Tibial nerve (tissue), 4 donors: ENCODE measurements at regions not wholly inside any gene's neighbourhood (a gene's known extent, or its start where the extent isn't known, plus 50 kb on each side); places are given as distances from the start of the nearest gene placed in this dataset.

ENCODE experiments used
- DNase-seq, 2 donors: peaks; one replicate each; pipeline ENCODE4 v3.0.0-alpha.2; 2019; ENCODE audit warnings: low spot score in 2 of 2
- H3K27ac ChIP-seq, 4 donors: fragments of 200-600 bp; sonication (generic) in 3 of 4; one replicate each; pipeline ENCODE4 v1.5.1; 2017 to 2019; ENCODE audit warnings: mild to moderate bottlenecking in 1 of 4
- H3K27me3 ChIP-seq, 2 donors: fragments of 200-600 bp; sonication (generic) in 1 of 2; one replicate each; pipeline versions ENCODE4 v1.5.1 to v1.6.0; 2017 to 2019
- H3K36me3 ChIP-seq, 3 donors: fragments of 200-600 bp; sonication (generic); one replicate each; pipeline ENCODE4 v1.5.1; 2018 to 2019
- H3K4me1 ChIP-seq, 4 donors: fragments of 200-600 bp; sonication (generic) in 3 of 4; one replicate each; pipeline ENCODE4 v1.5.1; 2017 to 2019
- H3K4me3 ChIP-seq, 4 donors: fragments of 200-600 bp; sonication (generic) in 3 of 4; one replicate each; pipeline ENCODE4 v1.5.1; 2017 to 2019; ENCODE audit warnings: mild to moderate bottlenecking in 1 of 4, moderate library complexity in 1 of 4
- H3K9me3 ChIP-seq, 4 donors: fragments of 200-600 bp; sonication (generic) in 3 of 4; one replicate each; pipeline ENCODE4 v1.5.1; 2017 to 2019
- CTCF ChIP-seq, 5 experiments: fragments of 200-600 bp in 3 of 5; fragments of 450-650 bp in 2 of 5; sonication (generic) in 3 of 5; IDR thresholded peaks; one replicate each; pipeline ENCODE4 v1.5.1; 2016 to 2019; ENCODE audit warnings: antibody characterized with exemption in 5 of 5, mild to moderate bottlenecking in 3 of 5, moderate library complexity in 2 of 5
- EP300 ChIP-seq, 2 donors: sonication (generic); formaldehyde crosslinking; IDR thresholded peaks; one replicate each; pipeline ENCODE4 v1.6.1; 2017; ENCODE audit warnings: antibody characterized with exemption in 2 of 2, mild to moderate bottlenecking in 1 of 2
- POLR2A ChIP-seq, 2 donors: fragments of 450-650 bp; IDR thresholded peaks; one replicate each; pipeline ENCODE4 v1.6.1; 2017; ENCODE audit warnings: antibody characterized with exemption in 2 of 2, mild to moderate bottlenecking in 2 of 2, moderate library complexity in 2 of 2
- WGBS, 2 donors: methylation state at CpG; one replicate each; pipeline ENCODE4 v1.1.5; 2018; 5-methylcytosine and 5-hydroxymethylcytosine counted together

DNA sequence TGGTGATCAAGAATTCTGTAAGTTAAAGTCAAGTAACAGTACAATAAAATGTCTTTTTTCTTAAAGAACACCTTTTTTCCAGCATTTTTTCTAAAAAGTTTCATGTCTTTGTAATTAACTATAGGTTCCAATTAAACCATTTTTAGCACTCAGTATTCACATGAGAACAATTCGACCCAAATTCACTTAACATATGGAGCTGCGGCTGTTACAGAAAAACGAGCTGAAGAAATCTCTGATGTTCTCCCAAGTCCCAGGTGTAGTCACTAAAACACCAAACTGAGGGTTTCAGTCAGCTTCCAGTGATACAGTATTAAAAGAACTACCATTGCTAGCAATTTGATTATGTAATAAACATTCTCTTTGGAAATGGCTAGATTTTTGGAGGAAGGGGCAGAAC, 117.6 kb downstream of the TNFSF13B start:
- no peak for TF ChIP-seq POLR2A (IDR thresholded peaks at IDR 0.05)
- no peak for TF ChIP-seq CTCF (IDR thresholded peaks at IDR 0.05)
- no peaks in the 10 kb centered on the region for H3K4me1 ChIP-seq
- no peaks in the 10 kb centered on the region for H3K9me3 ChIP-seq
- WGBS, 2 donors, result 82 to 87% methylated on average over 3 of the region's 3 CpGs
- no peaks in the 10 kb centered on the region for H3K27me3 ChIP-seq
- no peak overlapping the region for H3K4me3 ChIP-seq
- no peaks in the 10 kb centered on the region for H3K36me3 ChIP-seq
- DNase-seq, result no peak
- no peak overlapping the region for H3K27ac ChIP-seq

DNA sequence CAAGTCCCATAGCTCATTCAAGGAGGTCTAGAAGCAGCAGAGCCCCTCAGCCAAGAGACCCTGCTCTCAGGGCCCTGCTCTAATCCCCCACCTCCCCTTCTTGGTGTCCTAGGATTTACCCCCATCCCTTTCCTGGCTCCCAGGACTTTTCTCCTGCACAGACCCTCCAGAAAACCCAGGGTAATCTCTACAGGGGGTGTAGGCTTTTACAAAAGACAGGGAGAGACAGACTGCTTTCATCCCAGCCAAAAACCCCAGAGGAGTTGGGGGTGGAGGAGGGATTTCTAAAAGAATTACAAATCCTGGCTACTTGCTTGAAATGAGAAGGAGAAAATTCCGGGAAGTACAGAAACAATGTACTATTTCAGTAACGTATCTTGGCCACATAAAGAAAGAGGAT, 133.3 kb downstream of the TNFSF13B start:
- TF ChIP-seq POLR2A (IDR thresholded peaks at IDR 0.05) (no peak), CTCF (IDR thresholded peaks at IDR 0.05) (no peak), EP300 (IDR thresholded peaks at IDR 0.05) (no peak)
- no peak for DNase-seq
- Histone ChIP-seq H3K4me3 (no peak overlapping the region), H3K36me3 (no peaks in the 10 kb centered on the region), H3K9me3 (no peaks in the 10 kb centered on the region), H3K27me3 (no peaks in the 10 kb centered on the region), H3K4me1 (no peaks in the 10 kb centered on the region), H3K27ac (no peak overlapping the region)
- 12 to 13% methylated on average over 2 of the region's 2 CpGs for WGBS, 2 donors

DNA sequence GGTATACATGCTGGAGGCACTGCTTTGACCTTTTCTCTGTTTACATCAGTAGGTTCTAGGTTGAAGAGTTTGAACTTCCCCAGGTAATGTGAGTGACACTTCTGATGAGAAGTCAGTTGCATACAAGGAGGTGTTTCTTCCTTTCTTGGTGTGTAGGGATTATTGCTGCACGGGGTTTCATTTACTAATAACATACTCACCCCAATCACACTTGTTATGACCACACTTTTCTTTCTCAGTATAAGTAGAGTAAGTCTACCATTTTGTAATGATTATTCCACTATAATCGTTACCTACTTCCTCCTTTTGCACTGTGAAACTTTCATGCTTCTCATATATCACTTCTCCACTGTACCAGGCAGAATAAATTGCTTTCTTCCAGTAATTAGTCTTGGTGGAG, 138.0 kb downstream of the TNFSF13B start:
- TF ChIP-seq POLR2A (IDR thresholded peaks at IDR 0.05), result no peak
- TF ChIP-seq CTCF (IDR thresholded peaks at IDR 0.05), result no peak
- no peak for TF ChIP-seq EP300 (IDR thresholded peaks at IDR 0.05)
- Histone ChIP-seq H3K4me1 (no peaks in the 10 kb centered on the region), H3K36me3 (no peaks in the 10 kb centered on the region), H3K4me3 (no peak overlapping the region), H3K27me3 (peaks cover 0 to 3% of the 10 kb centered on the region in 2 donors), H3K27ac (no peak overlapping the region), H3K9me3 (no peaks in the 10 kb centered on the region)
- 63 to 74% methylated on average over 2 of the region's 2 CpGs for WGBS, 2 donors
- no peak for DNase-seq

GRCh38 chr13:108408672-108409071, 139.2 kb downstream of the TNFSF13B start:
- TF ChIP-seq CTCF (IDR thresholded peaks at IDR 0.05) (no peak), EP300 (IDR thresholded peaks at IDR 0.05) (no peak), POLR2A (IDR thresholded peaks at IDR 0.05) (no peak)
- no peak for DNase-seq
- Histone ChIP-seq H3K36me3 (no peaks in the 10 kb centered on the region), H3K9me3 (no peaks in the 10 kb centered on the region), H3K27ac (no peak overlapping the region), H3K4me3 (no peak overlapping the region), H3K4me1 (no peaks in the 10 kb centered on the region), H3K27me3 (peaks cover 0 to 3% of the 10 kb centered on the region in 2 donors)
- WGBS, 2 donors, result 7 to 17% methylated on average over 2 of the region's 2 CpGs

- no peak for DNase-seq
- Histone ChIP-seq H3K4me3 (no peak overlapping the region), H3K9me3 (no peaks in the 10 kb centered on the region), H3K36me3 (no peaks in the 10 kb centered on the region), H3K4me1 (no peaks in the 10 kb centered on the region), H3K27ac (no peak overlapping the region), H3K27me3 (peaks cover 0 to 3% of the 10 kb centered on the region in 2 donors)
- TF ChIP-seq EP300 (IDR thresholded peaks at IDR 0.05), result no peak
- no peak for TF ChIP-seq CTCF (IDR thresholded peaks at IDR 0.05)
- TF ChIP-seq POLR2A (IDR thresholded peaks at IDR 0.05), result no peak
Observed at GRCh38 chr13:108409730-108410129, 140.2 kb downstream of the TNFSF13B start.
